GM12873 (cell line): ENCODE measurements at regions not wholly inside any gene's neighbourhood (a gene's known extent, or its start where the extent isn't known, plus 50 kb on each side); places are given as distances from the start of the nearest gene placed in this dataset.

ENCODE experiments used
- TF ChIP-seq, protein P1 (sequence below): IDR thresholded peaks from 2 replicates; pipeline ENCODE4 v1.5.1; 2012; ENCODE audit warnings: low read depth, mild to moderate bottlenecking, moderate library complexity, low read length, control low read depth; ENCODE audit not compliant: insufficient read depth; ENCODE audit errors: missing control alignments

DNA sequence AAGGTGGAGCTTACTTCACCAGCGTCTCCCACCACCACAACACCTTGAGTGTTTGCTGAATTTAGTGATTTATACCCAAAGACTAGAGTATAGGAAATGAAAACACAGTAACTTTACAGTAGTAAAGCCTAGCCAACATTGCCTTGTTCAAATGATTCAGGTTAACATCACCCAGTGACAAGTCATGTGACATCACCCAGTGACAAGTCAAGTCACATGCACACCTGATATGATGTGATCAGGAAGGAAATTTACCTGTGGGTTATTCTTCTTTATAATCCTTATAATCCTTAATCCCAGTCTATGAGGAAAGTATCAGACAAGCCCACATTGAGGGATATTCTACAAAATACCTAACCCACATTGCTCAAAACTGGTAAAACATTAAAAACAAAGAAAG, 545.6 kb upstream of the MEF2C start:
- TF ChIP-seq, protein P1, sequence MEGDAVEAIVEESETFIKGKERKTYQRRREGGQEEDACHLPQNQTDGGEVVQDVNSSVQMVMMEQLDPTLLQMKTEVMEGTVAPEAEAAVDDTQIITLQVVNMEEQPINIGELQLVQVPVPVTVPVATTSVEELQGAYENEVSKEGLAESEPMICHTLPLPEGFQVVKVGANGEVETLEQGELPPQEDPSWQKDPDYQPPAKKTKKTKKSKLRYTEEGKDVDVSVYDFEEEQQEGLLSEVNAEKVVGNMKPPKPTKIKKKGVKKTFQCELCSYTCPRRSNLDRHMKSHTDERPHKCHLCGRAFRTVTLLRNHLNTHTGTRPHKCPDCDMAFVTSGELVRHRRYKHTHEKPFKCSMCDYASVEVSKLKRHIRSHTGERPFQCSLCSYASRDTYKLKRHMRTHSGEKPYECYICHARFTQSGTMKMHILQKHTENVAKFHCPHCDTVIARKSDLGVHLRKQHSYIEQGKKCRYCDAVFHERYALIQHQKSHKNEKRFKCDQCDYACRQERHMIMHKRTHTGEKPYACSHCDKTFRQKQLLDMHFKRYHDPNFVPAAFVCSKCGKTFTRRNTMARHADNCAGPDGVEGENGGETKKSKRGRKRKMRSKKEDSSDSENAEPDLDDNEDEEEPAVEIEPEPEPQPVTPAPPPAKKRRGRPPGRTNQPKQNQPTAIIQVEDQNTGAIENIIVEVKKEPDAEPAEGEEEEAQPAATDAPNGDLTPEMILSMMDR = no peak

DNA sequence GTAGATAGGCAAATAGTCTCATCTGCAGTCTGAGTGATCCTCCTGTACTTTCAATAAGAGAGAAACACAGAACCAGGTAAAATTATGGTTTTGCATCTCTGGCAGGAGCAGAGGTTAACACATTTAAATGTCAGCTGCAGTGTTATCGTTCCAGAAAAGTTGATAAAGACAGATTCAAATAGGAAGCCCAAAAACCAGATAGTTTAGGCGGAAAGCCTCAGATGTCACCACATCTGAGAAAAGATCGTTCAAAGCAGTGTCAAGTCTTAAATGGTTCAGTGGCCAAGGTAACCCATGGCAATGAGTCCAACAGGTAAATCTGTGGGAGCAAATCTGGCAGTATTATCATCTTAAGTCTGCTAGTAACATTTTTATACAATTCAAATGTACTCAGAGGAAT, 542.1 kb upstream of the MEF2C start:
- TF ChIP-seq, protein P1 = no peak

DNA sequence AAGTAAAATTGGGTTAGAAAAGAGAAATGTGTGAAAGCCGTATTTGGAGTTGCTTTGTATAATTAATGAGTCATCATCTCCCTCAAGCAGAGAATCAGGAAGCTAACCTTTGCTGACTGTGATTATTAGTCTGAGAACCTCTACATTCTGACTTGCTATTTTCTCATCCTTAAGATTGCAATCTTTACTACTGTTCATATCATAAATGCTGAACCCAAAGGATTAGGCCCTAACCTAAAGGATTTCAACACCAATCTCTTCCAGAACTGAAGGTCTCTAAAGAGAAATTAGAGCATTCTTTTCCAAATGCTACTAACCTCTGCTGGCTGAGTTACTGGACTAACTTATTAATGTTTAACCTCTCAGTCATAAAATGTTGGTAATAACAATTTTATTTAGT, 538.1 kb upstream of the MEF2C start:
- TF ChIP-seq, protein P1 = no peak

DNA sequence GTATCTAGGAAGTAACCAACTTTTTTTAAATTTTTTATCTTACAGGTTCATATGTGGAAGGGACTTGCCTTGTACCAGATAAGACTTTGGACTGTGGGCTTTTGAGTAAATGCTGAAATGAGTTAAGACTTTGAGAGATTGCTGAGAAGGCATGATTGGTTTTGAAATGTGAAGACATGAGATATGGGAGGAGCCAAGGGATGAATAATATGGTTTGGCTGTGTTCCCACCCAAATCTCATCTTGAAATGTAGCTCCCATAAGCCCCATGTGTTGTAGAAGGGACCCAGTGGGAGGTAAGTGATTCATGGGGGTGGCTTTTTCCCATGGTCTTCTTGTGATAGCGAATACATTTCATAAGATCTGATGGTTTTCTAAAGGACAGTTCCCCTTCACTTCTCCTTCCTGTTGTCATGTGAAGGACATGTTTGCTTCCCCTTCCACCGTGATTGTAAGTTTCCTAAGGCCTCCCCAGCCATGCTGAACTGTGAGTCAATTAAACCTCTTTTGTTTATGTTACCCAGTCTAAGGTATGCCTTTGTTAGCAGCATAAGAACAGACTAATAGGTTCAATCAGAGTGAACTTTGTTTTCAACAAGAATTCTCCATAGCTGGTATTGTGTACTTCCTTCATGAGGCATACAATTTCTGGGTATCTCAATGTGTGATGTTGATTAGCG, 535.6 kb upstream of the MEF2C start:
- TF ChIP-seq, protein P1 = no peak

DNA sequence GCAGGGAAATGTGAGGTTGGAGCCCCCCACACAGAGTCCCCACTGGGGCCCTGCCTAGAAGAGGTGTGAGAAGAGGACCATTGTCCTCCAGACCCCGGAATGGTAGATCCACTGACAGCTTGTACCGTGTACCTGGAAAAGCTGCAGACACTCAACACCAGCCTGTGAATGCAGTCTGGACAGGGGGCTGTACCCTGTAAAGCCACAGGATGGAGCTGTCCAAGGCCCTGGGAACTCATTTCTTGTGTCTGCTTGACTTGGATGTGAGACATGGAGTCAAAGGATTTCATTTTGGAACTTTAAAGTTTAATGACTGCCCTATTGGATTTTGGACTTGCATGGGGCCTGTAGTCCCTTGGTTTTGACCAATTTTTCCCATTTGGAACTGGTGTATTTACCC, 535.0 kb upstream of the MEF2C start:
- TF ChIP-seq, protein P1 = no peak

DNA sequence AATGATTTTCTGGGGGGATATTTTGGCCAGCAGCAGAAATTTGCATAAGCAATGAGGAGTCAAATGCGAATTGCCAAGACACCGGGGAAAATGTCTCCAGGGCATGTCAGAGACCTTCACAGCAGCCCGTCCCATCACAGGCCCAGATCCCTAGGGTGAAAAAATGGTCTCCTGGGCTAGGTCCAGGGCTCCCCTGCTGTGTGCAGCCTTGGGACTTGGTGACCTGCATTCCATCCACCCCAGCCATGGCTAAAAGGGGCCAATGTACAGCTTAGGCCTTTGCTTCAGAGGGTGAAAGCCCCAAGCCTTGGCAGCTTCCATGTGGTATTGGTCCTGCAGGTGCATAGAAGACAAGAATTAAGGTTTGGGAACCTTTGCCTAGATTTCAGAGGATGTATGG, 534.5 kb upstream of the MEF2C start:
- TF ChIP-seq, protein P1 = no peak

DNA sequence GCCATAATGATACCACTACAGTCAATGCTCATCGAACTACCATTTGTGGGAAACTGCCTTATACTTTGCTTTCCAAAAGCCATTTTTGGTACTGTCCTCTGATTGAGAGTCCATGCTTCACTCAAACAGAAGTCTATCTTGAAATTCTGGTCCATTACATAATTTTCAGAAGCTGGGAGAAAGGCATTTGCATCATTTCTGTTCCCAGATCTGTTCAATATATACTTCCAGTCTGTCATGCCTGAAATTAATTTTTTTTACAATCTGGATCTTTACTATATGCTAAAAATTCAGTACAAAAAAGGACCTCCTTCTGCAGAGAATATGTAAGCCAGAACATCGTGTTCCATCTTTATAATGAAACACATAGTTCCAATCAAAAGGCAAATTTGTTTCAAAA, 528.9 kb upstream of the MEF2C start:
- TF ChIP-seq, protein P1 = no peak
